ENCODE measurements at regions not wholly inside any gene's neighbourhood (a gene's known extent, or its start where the extent isn't known, plus 50 kb on each side); places are given as distances from the start of the nearest gene placed in this dataset.
A peak's percentile ranks its signal among the peaks of the same experiment; 100 is the strongest.

DNA sequence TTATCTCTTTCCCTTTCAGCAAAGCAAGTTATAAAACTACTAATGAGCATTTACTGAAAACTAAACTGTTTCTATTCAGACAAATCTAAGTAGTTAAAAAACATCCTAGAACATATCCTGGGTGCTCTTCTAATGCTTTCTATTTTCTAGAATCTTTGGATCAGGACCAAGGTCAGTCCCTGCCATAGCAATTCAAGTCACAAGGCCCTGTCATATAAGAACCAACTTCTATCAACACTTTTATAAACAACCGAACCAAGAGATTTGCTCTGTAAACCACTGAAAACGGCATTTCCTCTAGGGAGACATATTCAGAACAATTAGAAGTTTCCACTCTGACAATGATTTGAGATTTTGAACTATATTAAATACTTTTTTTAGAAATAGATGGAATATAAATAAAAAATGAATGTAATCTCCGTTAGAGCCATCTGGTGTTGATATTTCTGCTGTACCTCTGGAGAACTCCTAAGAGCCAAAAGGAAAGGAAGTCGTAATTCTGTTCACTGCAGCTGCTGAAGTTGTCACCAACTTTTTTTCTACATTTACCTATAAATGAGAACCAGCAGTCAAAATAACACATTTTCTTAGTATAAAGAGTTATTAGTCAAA, 51.4 kb upstream of the LGSN start:
- DNase-seq, result no peak

DNA sequence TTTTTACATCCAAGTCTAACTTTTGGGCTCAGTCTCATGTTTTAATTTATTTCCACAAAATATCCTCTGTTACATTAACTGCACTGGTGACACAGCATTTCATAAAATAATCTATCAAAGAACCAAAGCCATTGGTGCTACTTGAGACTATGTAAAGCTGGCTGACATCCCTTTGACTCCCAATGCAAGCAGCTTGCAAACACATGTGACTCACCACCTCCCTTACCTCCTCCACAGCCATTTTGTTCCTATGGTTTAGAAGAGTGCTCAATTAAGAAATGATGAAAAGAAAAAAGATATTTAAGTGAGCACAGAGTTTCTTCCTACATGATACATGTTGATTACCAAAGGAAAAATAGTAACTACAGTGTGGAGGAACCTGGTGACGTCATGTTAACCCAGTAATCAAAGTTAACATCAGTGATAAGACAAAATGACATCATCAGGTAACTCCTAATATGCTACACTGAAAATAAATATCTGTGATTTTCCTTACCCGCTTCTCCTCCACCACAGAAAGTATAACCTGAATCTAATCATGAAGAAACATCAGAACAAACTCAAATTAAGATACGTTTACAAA, 53.3 kb upstream of the LGSN start:
- no peak for DNase-seq

DNA sequence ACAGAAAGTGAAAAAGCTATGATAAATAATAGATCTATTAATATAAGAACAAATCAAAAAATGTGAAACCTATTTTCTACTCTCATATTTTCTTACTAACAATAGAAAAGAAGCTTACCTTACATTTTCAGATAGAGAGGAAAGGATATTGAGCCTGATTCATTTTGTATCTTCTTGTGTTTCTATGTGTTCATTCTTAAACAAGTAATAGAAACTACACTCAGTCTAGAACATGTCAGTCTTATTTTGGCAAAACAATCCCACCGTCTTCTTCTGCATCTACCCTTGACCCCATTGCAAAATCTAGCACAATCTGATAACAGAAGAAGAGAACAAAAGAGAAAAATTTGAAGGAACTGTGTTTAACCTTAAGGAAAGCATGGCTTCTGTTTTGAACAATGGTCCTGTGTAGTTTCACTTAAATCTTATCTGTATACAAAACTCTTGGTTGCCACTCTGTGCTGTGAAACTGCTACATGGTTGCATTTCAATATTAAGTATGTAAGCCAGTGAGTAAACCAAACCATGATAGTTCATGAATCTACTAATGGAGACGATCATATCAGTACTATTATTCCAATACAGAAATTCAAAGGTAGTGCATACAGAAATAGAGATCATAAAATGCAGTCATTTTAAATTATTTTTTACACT, 69.5 kb upstream of the LGSN start:
- DNase-seq, result no peak

DNA sequence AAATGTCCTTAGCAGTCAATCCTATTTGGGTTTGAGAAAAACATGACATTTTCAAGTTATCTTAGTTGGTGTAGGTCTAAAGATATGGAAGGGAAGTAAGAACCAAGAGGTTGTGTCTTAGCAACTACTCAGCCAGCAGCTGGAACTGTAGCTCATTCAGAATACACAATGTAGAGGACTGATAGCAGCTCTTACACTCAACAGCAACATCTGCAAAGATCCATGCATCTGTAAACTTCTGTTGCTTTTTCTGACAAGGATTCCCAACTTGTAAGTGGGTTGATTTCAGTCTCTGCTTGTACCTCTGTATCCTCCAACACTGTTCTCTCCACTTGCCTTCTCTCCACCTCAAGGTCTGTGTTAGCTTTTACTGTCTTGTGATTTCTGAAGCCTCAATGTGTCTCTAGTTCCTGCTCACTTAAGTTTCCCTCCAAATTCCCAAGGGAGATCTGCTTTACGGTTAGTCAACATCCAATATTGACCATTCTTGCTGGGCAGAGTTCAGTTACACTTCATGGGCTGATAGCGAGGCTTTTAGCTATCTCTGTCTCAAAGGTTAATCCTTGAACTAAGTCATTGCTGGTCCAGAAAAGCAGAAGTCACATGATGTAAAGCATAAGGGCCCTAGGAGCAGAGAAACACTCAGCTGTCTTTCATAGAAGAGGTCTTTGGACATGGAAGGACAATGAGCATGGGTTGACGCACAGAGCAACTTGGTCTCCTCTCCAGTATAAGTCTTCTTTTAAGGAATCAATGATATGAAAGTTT, 71.6 kb upstream of the LGSN start:
- no peak for DNase-seq

DNA sequence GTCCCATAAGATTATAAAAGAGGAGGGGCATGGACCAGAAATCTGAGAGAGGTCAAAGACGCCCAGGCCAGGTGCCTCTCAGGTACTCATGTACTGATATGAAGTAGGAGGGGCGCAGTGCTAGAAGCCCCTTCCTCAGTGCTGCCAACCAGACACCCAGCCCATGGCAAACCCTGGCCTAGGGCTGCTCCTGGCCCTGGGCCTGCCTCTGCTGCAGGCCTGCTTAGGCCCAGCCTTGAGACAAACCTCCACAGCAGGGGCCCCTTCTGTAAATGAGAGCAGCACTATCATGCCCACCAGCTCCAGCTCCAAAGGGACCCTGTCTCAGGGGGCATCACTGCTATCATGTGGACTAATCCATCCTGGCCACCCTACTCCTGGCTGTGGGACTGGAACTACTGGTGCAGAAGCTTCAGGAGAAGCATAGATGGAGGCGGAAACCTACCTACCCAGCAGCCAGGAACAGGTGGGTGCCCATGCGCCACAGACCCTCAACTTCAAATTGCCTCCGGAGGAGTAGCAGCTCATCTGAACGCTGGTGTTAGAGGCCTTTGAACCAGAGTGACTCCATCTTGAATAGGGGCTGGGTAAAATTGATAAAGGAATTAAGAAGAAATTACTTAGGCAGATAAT, 72.4 kb upstream of the LGSN start:
- no peak for DNase-seq

DNA sequence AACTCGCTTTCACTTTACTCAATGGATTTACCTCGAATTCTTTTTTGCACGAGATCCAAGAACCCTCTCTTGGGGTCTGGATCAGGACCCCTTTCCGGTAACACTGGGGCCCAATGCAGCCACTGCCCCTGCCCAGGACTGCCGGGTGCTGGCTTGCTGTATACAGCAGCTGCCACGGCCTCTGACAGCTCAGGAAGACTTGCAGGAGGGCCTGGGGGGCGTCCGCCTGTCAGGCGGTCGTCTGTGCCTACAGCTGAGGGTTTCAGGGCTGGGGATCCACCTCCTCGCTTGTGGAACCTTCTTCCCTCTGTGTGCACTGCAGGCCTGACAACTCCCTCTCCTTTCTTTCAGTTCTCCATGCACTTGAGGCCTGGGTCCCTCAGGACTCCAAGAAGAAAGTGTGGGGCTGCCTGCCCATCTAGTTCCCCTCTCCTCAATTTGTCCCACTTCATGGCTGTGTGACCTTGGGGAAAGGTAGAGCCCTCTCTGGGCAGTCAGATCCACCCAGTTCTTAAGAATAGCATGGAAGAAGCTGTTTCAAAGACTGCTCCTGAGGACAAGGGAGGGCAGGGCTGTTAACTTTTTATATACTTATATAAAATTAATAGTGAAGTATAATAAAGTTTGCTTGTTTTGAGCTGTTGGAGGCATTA, 75.0 kb upstream of the LGSN start:
- DNase-seq, result no peak

DNA sequence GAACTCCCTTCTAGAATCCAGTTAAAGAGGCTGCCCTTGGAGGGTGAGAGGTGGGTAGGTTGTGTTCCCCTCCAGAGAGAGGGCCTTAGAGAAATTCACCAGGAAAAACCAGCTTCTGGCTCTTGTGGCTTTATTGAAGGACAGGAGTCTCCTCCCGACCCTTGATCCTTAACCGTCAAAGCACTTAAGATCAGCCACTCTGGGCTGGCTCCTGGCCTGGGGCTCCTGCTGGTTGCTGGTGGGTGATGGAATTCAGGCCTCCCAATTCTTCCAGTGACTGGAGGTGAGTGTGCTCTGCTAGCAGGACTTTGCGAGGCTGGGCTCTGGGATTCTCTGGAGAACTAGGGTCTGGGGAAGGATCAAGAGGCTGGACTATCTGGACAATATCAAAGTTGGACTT, 75.6 kb upstream of the LGSN start:
- no peak for DNase-seq

DNA sequence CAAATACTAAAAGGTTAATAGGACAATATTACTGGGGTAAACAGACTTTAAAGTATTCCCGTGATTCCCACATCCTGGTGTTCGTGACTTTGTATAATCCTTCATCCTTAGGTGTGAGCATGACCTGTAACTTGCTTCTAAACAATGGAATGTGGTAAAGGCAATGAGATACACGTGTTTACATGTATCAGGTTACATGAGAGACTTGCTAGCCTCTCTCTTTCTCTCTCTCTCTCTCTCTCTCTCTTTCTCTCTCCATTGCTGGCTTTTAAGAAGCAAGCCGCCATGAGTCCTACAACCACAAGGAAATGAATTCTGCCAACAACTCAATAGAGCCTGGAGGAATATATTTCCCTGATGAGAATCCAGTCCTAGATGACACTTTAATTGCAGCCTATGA, 83.9 kb upstream of the LGSN start:
- no peak for DNase-seq

DNA sequence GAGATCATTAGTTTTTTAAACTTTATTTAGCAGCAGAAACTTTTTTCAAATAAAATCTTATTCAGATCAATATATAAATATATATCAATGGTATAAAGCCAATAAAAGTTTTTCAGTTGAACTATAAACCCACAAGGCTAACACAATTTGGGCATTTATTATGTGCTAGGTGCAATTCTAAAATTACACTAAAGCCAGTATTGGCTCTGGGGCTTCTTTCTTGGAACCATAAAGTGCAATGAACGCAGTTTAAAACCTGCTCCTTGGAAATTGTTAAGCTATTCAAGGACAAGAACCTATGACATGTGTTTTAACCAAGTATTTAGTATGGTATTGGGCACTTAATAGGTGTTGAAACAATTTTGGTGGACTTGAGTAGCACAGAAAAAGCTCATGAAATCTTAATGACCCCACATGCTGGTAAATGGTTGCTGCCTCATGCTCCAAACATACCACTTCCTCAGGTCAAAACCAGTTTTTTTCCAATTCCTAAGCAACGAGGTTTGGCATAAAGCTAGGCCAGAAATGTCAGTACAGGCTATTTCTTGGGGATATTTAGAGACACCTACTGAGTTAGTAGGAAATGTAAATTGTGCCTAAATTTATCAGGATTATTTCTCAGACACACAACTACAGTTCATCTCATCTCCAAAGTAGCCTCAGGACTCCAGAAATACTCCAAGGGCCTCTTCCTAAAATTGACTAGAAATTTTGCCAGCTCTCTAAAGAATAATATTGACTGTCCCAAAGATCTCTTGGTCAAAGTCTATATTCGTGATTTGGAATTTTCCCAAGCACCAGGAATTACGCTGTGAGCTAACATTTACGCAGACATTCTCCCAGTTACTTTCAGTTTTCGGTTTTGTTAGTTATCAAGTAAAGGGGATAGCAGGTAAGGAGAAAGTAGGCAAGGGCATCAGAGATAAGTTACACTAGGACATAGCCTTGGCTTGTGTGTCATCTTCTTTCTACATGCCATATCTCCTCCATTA, 90.9 kb upstream of the LGSN start:
- DNase-seq, result no peak

DNA sequence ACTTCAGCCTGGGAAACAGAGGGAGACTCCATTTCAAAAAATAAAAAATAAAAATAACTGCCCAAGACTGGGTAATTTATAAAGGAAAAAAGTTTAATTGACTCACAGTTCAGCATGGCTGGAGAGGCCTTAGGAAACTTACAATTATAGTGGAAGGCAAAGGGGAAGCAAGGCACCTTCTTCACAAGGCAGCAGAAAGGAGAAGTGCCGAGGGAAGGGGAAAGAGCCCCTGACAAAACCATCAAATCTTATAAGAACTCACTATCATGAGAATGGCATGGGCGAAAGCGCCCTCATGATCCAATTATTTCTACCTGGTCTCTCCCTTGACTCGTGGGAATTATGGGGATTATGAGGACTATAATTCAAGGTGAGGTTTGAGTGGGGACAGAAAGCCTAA, 95.5 kb upstream of the LGSN start:
- no peak for DNase-seq

DNA sequence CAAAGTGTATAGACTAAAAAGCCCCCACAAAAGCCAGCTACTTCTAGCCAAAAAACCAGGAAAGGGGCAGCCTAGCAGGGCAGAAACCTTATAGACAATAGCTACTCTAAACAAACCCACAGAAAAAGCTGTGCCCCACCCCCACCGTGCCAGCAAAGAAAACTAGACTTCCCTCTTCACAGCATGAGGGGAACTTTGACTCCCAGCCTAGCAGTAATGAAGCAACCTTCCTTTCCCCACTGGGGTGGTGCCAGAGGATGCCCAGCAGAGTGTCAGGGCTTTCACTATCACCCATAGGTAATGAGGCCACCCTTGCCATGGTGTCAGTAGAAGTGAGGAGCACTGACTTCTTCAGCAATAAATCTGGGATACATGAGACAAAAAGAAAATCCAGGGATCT, 99.0 kb upstream of the LGSN start:
- DNase-seq, result no peak

DNA sequence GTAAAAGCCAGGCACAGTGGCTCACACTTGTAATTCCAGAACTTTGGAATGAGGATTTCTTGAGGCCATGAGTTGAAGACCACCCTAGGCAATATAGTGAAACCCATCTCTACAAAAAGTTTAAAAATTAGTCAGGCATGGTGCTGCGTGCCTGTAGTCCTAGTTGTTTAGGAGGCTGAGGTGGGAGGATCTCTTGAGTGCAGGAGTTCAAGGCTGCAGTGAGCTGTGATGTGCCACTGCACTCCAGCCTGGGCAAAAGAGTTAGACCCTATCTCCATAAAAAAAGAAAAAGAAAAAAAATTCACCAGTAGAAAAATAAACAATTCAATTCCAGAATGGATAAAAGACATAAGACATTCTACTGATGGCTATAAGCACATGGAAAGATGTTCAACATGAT, 104.9 kb upstream of the LGSN start:
- DNase-seq, result no peak

DNA sequence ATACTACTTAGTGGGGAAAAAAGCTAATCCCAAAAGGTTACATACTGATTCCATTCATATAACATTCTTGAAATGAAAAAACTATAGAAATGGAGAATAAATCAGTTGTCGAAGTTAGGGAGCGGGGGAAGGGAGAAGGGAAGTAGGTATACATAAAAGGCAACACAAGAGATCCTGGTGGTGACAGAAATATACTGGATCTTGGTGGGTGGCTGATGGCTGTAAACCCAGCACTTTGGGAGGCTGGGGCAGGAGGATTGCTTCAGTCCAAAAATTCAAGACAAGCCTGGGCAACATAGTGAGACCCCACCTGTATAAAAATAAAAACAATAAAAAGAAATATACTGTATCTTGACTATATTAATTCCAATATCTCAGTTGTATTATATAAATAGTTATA, 105.7 kb upstream of the LGSN start:
- DNase-seq, result no peak

DNA sequence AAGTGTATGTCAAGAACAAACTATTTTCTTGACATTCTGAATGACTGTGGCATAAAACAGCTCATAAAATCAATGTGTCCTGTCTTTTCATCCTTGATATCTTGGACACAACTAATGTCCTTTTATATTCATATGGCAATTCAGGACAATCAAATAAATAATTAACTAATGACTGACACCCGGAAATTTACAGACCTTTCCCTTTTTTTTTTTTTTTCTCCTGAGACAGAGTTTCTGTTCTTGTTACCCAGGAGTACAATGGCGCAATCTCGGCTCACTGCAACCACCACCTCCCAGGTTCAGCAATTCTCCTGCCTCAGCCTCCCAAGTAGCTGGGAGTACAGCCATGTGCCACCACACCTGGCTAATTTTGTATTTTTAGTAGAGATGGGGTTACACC, 107.1 kb upstream of the LGSN start:
- DNase-seq, result no peak

DNA sequence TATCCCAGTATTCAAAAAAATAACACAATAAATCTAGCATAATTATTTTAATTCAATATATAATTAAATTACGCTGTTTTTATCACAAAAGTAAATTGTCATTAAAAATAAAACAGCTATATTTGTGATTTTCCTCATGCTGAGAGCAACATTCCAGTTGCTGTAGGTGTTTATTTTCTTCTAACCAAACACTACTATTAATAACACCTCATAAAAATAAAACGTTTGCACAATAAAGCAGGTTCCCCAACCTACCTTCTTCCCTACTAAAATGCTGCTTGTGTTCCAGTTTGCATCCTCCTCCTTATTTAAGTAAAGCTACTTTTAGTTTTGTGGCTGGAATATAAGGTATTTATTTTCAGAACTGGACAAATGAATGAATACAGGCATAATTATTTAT, 108.2 kb upstream of the LGSN start:
- DNase-seq, result no peak

DNA sequence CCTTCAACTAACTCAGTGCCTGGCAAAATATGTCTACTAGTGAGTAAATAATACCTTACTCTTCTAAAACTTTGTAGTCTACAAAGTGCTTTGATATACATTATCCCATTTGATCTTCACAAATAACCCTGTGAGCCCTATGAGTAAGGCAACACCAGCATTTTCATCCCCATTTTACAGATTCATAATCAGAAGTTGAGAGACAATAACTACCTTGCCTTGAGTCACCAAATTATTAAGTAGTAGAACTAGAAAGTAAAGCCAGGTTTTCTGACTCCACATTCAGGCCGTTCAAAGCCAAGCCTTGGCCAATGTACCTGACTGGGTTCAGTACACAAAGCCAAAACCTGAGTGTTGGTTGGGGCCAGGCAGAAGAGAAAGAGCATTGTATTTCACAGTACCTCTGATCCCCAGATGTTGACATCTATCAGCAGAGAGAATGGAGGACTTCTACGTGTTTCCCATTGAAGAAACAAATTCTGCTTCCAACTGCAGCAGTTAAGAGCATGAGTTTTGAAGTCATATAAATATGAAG, 111.3 kb upstream of the LGSN start:
- DNase-seq, result no peak

DNA sequence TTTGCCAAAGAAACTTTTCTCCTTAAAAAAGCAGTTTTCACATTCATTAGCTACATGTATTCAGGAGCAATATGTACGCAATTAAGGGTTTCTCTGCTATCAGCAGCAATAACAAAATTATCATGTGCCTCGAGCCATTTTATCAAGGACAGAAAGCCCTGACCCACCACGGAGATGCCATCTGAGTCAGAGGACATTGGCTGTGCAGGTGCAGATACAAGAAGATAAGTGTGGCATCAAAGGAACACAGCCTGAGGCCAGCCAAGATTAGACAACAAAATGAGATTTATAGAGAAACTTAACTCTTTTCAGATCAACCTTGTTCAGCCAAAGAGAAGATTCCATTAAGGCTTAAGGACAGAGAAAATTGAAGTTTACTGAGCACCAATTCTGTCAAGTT, 115.2 kb upstream of the LGSN start:
- no peak for DNase-seq

DNA sequence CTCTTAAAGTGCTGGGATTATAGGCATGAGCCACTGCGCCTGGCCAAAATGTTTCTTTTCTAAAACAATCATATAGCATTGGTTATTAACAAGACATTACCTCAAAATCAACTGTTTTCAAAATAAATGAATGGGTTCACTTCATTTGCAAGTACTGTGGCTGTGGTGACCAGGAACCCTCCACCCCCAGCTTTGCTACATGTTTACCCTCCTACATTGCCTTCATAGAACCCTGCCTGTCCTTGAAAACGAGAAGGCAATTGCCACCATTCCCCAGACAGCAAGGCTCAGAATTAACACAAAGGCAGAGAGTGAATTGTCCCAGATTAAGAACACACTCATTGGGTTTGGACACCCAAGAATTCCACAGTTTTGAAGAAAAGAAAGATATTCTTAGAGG, 116.6 kb upstream of the LGSN start:
- no peak for DNase-seq

DNA sequence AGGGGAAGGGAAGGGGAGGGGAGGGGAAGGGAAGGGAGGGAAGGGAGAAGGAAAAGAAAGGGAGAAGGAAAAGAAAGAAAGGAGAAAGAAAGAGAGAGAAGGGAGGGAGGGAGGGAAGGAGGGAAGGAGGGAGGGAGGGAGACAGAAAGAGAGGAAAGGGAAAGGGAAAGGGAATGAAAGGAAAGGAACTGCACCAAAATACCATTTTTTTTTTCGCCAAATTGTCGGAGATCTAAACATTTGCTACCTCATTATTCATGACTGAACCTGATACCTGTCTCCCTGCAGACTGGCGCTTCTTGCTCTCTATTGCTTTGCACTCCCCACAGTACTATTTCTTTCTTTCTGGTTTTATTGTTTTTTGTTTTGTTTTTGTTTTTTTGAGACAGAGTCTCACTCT, 117.3 kb upstream of the LGSN start:
- no peak for DNase-seq

DNA sequence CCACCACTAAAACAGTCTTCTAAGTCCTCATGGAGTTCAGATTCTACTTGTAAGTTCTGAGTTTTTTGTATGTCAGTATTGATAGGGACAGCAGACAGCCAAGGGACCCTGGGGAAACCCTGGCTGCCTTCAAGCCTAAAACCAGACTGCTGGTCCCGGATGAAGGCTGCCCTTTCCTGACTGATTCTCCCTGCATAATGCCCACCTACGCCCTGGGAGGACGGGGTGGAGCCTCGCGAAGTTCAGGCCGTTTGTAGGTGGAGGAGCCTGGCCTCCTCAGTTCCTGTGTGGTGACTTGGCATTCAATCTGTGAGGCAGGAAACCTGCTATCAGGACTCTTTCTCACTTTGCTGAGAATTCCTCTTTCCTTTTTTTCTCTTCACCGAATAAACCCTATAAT, 120.3 kb upstream of the LGSN start:
- peak; percentile 15 for DNase-seq

DNA sequence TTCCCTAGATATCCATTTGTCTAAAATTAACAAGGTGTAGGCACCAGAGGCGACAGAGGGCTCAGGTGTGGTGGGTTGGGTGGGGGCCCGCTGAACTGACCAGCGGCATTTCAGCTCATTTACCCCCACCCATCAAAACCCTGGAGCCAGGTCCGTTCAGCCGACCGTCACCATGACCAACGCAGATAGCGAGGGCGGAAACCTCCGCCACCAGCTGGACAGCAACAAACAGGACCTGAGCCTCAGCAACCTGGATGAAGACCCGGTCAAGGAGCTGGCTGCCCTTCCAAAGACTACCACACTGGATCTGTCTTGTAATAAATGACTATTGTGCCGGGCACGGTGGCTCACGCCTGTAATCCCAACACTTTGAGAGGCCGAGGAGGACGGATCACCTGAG, 120.8 kb upstream of the LGSN start:
- DNase-seq, result no peak
